Heart left ventricle (tissue), 16 donors: ENCODE measurements at regions not wholly inside any gene's neighbourhood (a gene's known extent, or its start where the extent isn't known, plus 50 kb on each side); places are given as distances from the start of the nearest gene placed in this dataset.

Source experiments
- ATAC-seq, 4 donors: fragments of 200-7000 bp; cut with Tn5 transposase; one replicate each; pipeline ENCODE4 v1.9.1; 2020 to 2022; ENCODE audit warnings: moderate library complexity in 4 of 4, mild to moderate bottlenecking in 3 of 4, moderate number of reproducible peaks in 1 of 4
- DNase-seq, 5 donors: peaks; one replicate each; pipeline ENCODE4 v3.0.0-alpha.2; 2020
- H3K27ac ChIP-seq, 12 donors: fragments of 200-600 bp; sonication (generic) in 4 of 12; one replicate each; pipeline versions ENCODE4 v1.5.0 to v1.8.0; 2016 to 2022; ENCODE audit warnings: mild to moderate bottlenecking in 2 of 12
- H3K27me3 ChIP-seq, 9 donors: fragments of 200-600 bp; sonication (generic) in 2 of 9; one replicate each; pipeline versions ENCODE4 v1.5.1 to v1.8.0; 2016 to 2022; ENCODE audit warnings: mild to moderate bottlenecking in 3 of 9
- H3K36me3 ChIP-seq, 9 donors: fragments of 200-600 bp; sonication (generic) in 2 of 9; one replicate each; pipeline versions ENCODE4 v1.5.0 to v1.8.0; 2018 to 2022; ENCODE audit warnings: mild to moderate bottlenecking in 2 of 9
- H3K4me1 ChIP-seq, 12 donors: fragments of 200-600 bp; sonication (generic) in 4 of 12; one replicate each; pipeline versions ENCODE4 v1.5.0 to v1.8.0; 2016 to 2022; ENCODE audit warnings: mild to moderate bottlenecking in 3 of 12
- H3K4me3 ChIP-seq, 12 donors: fragments of 200-600 bp; sonication (generic) in 4 of 12; one replicate each; pipeline versions ENCODE4 v1.5.0 to v1.8.0; 2017 to 2022; ENCODE audit warnings: mild to moderate bottlenecking in 9 of 12, moderate library complexity in 4 of 12
- H3K9me3 ChIP-seq, 12 donors: fragments of 200-600 bp; sonication (generic) in 4 of 12; one replicate each; pipeline versions ENCODE4 v1.5.0 to v1.8.0; 2016 to 2022; ENCODE audit warnings: mild to moderate bottlenecking in 1 of 12
- POLR2A ChIP-seq, 2 donors: fragments of 450-650 bp; IDR thresholded peaks; one replicate each; pipeline ENCODE4 v1.6.1; 2017; ENCODE audit warnings: antibody characterized with exemption in 2 of 2, mild to moderate bottlenecking in 2 of 2, moderate library complexity in 2 of 2
- WGBS, 4 donors: extraction: QIAGEN DNeasy Blood & Tissue Kit in 2 of 4; methylation state at CpG; one replicate each; pipeline versions ENCODE4 v1.1.5 to v1.1.7; 2013 to 2018; 5-methylcytosine and 5-hydroxymethylcytosine counted together
- intact Hi-C, 10 donors: fragments of 100-400 bp; cut with DNase I; formaldehyde crosslinking; loops; one replicate each; pipeline versions ENCODE4 v1.11.1 to v1.14.2; 2022
- TF ChIP-seq, protein P1 (sequence below), 12 donors: fragments of 200-600 bp; sonication (generic) in 4 of 12; IDR thresholded peaks; one replicate each; pipeline versions ENCODE4 v1.5.0 to v1.8.0; 2018 to 2022; ENCODE audit warnings: antibody characterized with exemption in 12 of 12, mild to moderate bottlenecking in 5 of 12
- donor health status: ischemic (EF 13 %, LVEDD 7.1; RV severe dilation, severe dysfunction).
- donor health status: healthy with polysubstance abuse.
- donor health status: DM: no; HTN: yes; CAD: no.
- donor health status: DM: no; HTN: no; CAD: no.
- donor health status: ischemic (EF 25% LVEDD 6.9; RV normal size, moderate dysfunction).
- donor health status: ischemic (EF 25% LVEDD 5.7; RV mildly dilated, moderate dysfunction).
- donor health status: healthy.
- donor health status: DM: yes; HTN: yes; CAD: no.
- donor health status: ischemic (EF 35%, LVEDD 5.7; RV mildly dilated, moderate dysfunction).
- donor health status: nonischemic (EF 11% LVEDD 7.7; RV severe dilation, severe dysfunction).
- donor health status: DM: yes; HTN: yes; CAD: no.
- donor health status: PGD.
- donor health status: ischemic (EF 29% LVEDD 5.4; RV normal size, mild dysfunction).
- donor health status: nonischemic (EF 23%, LVEDD 6.1; RV moderate dilation, normal function).

DNA sequence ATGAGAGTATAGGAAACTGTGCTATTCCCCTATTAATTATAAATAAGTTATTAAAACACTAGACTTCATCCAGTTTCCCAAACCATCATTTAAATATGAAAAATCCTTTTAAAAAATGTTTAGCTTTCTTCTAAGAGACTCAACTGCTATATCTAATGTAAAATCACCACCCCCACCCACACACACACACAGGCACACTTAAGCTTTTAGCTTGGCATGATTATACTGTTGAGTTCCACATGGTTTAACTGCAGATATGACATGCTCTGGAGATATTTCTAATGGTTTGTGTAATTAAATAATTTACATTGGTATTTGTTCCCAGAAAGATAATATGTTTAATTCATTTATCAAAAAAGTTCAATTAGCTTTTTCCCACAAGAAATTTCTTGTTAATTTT, 1700.1 kb upstream of the SLC10A2 start:
- H3K4me1 ChIP-seq = no peaks in the 10 kb centered on the region
- TF ChIP-seq POLR2A (IDR thresholded peaks at IDR 0.05) = no peak
- TF ChIP-seq, protein P1, sequence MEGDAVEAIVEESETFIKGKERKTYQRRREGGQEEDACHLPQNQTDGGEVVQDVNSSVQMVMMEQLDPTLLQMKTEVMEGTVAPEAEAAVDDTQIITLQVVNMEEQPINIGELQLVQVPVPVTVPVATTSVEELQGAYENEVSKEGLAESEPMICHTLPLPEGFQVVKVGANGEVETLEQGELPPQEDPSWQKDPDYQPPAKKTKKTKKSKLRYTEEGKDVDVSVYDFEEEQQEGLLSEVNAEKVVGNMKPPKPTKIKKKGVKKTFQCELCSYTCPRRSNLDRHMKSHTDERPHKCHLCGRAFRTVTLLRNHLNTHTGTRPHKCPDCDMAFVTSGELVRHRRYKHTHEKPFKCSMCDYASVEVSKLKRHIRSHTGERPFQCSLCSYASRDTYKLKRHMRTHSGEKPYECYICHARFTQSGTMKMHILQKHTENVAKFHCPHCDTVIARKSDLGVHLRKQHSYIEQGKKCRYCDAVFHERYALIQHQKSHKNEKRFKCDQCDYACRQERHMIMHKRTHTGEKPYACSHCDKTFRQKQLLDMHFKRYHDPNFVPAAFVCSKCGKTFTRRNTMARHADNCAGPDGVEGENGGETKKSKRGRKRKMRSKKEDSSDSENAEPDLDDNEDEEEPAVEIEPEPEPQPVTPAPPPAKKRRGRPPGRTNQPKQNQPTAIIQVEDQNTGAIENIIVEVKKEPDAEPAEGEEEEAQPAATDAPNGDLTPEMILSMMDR (IDR thresholded peaks at IDR 0.05) = no peak

DNA sequence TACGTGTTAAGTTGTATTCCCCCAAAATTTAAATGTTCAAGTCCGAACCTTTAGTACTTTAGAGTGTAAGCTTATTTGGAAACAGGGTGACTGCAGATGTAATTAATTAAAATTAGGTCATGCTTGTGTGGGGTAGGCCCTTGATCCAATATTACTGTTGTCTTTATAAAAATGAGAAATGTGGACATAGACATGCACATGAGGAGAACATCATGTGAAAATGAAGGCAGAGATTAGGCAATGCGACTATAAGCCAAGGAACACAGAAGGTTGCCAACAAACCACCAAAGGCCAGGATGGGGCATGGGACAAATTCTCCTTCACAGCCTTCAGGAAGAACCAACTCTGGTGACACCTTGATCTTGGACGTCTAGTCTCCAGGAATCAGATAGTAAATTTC, 1698.4 kb upstream of the SLC10A2 start:
- H3K27ac ChIP-seq = no peak overlapping the region
- no peak for DNase-seq
- TF ChIP-seq, protein P1 (IDR thresholded peaks at IDR 0.05) = no peak
- TF ChIP-seq POLR2A (IDR thresholded peaks at IDR 0.05) = no peak
- WGBS, 4 donors = 65 to 84% (median 74%) methylated on average over 4 of the region's 4 CpGs
- no peaks in the 10 kb centered on the region for H3K27me3 ChIP-seq
- H3K36me3 ChIP-seq = no peaks in the 10 kb centered on the region
- intact Hi-C loops = no loop called here
- H3K4me1 ChIP-seq = no peaks in the 10 kb centered on the region
- H3K4me3 ChIP-seq = no peak overlapping the region
- H3K9me3 ChIP-seq = no peaks in the 10 kb centered on the region
- ATAC-seq = no peak

More for the DNA sequence above, 1700.1 kb upstream of the SLC10A2 start:
- Histone ChIP-seq H3K36me3 (no peaks in the 10 kb centered on the region), H3K27ac (no peak overlapping the region), H3K9me3 (no peaks in the 10 kb centered on the region), H3K4me3 (no peak overlapping the region), H3K27me3 (no peaks in the 10 kb centered on the region)
- no peak for DNase-seq
- intact Hi-C loops = no loop called here
- ATAC-seq = no peak

DNA sequence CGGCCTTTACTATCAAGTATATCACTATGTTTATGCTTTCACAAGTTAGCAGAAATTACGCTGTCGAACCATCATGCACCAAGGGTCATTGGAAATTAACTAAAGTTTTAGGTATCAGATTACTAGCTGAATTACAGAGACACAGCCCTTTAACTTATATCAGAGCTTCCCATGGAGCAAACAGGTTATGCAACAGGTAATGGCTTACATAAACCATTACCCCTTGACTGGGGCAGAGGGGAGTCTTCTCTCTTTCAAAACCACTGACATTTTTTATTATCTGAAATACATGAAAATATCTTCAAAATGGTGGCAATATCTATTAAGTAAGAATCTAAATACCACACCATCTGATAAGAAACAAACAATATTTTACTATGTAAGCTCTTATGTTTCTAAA, 1692.9 kb upstream of the SLC10A2 start:
- no peaks in the 10 kb centered on the region for H3K27me3 ChIP-seq
- no peaks in the 10 kb centered on the region for H3K9me3 ChIP-seq
- H3K4me3 ChIP-seq = no peak overlapping the region
- H3K4me1 ChIP-seq = no peaks in the 10 kb centered on the region
- TF ChIP-seq, protein P1 (IDR thresholded peaks at IDR 0.05) = no peak
- TF ChIP-seq POLR2A (IDR thresholded peaks at IDR 0.05) = no peak
- DNase-seq = no peak
- no peak overlapping the region for H3K27ac ChIP-seq
- intact Hi-C loops = no loop called here
- 96 to 98% (median 97%) methylated on average over 3 of the region's 3 CpGs for WGBS, 4 donors
- H3K36me3 ChIP-seq = no peaks in the 10 kb centered on the region
- ATAC-seq = no peak

DNA sequence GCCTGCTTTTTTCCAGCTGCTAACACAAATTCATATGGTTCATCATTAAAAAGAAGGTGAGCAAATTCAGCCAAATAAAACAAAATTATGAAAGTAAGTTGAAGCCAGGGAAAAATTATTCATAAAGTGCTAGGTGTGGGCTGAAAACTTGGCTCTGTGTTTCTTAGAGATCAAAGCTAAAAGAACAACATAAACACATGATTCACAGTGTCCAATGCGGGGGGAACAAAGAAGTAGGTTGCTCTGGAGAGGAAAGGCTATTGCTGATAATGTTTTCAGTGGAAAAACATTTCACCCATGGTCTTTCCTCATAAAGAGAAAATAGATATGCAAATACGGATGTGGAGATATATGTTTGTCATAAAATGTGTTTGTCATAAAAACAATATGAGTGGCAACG, 1691.5 kb upstream of the SLC10A2 start:
- H3K4me3 ChIP-seq = no peak overlapping the region
- H3K9me3 ChIP-seq = no peaks in the 10 kb centered on the region
- H3K36me3 ChIP-seq = no peaks in the 10 kb centered on the region
- ATAC-seq (no peak), DNase-seq (no peak)
- intact Hi-C loops = no loop called here
- no peak overlapping the region for H3K27ac ChIP-seq
- no peaks in the 10 kb centered on the region for H3K27me3 ChIP-seq
- WGBS, 4 donors = 60 to 74% (median 67%) methylated on average over 3 of the region's 3 CpGs
- TF ChIP-seq POLR2A (IDR thresholded peaks at IDR 0.05) = no peak
- TF ChIP-seq, protein P1 (IDR thresholded peaks at IDR 0.05) = no peak
- no peaks in the 10 kb centered on the region for H3K4me1 ChIP-seq
